ENCODE measurements at regions not wholly inside any gene's neighbourhood (a gene's known extent, or its start where the extent isn't known, plus 50 kb on each side); places are given as distances from the start of the nearest gene placed in this dataset.

DNA sequence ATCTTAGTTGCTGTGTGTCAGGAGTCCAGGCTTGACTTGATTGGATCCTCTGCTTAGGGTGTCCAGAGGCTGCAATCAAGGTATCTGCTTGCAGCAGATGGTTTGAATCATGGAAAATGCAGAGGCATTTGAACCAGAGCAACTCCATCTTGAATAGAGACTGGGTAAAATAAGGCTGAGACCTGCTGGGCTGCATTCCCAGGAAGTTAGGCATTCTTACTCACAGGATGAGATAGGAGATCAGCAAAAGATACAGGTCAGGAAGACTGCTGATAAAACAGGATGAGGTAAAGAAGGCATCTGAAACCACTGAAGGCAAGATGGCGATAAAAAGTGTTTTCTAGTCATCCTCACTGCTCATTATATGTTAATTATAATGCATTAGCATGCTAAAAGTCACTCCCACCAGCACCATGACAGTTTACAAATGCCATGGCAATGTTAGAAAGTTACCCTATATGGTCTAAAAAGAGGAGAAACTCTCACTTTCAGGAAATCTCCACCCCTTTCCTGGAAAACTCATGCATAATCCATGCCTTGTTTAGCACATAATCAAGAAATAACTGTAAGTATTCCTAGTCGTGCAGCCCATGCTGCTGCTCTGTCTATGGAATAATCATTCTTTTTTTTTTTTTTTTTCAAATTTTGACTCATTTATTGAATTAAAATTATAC lies 218.3 kb upstream of the CPNE8 start:
- TF ChIP-seq EZH2 (IDR thresholded peaks at IDR 0.05; ENCODE audit: borderline replicate concordance, low read depth, low read length) (no peak), MAFF (IDR thresholded peaks at IDR 0.05; ENCODE audit: low read length) (no peak), CHD1 (IDR thresholded peaks at IDR 0.05; ENCODE audit: low read length) (no peak), FOS (IDR thresholded peaks at IDR 0.05; ENCODE audit: extremely low read depth, insufficient read length) (no peak), MXI1 (IDR thresholded peaks at IDR 0.05; ENCODE audit: low read depth, low read length) (no peak), MEIS2 (IDR thresholded peaks at IDR 0.05; ENCODE audit: partially characterized antibody) (no peak), ZNF324 (CRISPR knock-in tag; IDR thresholded peaks at IDR 0.05) (no peak)
- TF ChIP-seq, protein P1, sequence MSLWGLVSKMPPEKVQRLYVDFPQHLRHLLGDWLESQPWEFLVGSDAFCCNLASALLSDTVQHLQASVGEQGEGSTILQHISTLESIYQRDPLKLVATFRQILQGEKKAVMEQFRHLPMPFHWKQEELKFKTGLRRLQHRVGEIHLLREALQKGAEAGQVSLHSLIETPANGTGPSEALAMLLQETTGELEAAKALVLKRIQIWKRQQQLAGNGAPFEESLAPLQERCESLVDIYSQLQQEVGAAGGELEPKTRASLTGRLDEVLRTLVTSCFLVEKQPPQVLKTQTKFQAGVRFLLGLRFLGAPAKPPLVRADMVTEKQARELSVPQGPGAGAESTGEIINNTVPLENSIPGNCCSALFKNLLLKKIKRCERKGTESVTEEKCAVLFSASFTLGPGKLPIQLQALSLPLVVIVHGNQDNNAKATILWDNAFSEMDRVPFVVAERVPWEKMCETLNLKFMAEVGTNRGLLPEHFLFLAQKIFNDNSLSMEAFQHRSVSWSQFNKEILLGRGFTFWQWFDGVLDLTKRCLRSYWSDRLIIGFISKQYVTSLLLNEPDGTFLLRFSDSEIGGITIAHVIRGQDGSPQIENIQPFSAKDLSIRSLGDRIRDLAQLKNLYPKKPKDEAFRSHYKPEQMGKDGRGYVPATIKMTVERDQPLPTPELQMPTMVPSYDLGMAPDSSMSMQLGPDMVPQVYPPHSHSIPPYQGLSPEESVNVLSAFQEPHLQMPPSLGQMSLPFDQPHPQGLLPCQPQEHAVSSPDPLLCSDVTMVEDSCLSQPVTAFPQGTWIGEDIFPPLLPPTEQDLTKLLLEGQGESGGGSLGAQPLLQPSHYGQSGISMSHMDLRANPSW (CRISPR knock-in tag; IDR thresholded peaks at IDR 0.05), result no peak
- TF ChIP-seq, protein P2, sequence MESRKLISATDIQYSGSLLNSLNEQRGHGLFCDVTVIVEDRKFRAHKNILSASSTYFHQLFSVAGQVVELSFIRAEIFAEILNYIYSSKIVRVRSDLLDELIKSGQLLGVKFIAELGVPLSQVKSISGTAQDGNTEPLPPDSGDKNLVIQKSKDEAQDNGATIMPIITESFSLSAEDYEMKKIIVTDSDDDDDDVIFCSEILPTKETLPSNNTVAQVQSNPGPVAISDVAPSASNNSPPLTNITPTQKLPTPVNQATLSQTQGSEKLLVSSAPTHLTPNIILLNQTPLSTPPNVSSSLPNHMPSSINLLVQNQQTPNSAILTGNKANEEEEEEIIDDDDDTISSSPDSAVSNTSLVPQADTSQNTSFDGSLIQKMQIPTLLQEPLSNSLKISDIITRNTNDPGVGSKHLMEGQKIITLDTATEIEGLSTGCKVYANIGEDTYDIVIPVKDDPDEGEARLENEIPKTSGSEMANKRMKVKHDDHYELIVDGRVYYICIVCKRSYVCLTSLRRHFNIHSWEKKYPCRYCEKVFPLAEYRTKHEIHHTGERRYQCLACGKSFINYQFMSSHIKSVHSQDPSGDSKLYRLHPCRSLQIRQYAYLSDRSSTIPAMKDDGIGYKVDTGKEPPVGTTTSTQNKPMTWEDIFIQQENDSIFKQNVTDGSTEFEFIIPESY (CRISPR knock-in tag; IDR thresholded peaks at IDR 0.05), result no peak
- TF ChIP-seq, protein P3, sequence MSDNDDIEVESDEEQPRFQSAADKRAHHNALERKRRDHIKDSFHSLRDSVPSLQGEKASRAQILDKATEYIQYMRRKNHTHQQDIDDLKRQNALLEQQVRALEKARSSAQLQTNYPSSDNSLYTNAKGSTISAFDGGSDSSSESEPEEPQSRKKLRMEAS (CRISPR knock-in tag; IDR thresholded peaks at IDR 0.05), result no peak
- TF ChIP-seq, protein P4, sequence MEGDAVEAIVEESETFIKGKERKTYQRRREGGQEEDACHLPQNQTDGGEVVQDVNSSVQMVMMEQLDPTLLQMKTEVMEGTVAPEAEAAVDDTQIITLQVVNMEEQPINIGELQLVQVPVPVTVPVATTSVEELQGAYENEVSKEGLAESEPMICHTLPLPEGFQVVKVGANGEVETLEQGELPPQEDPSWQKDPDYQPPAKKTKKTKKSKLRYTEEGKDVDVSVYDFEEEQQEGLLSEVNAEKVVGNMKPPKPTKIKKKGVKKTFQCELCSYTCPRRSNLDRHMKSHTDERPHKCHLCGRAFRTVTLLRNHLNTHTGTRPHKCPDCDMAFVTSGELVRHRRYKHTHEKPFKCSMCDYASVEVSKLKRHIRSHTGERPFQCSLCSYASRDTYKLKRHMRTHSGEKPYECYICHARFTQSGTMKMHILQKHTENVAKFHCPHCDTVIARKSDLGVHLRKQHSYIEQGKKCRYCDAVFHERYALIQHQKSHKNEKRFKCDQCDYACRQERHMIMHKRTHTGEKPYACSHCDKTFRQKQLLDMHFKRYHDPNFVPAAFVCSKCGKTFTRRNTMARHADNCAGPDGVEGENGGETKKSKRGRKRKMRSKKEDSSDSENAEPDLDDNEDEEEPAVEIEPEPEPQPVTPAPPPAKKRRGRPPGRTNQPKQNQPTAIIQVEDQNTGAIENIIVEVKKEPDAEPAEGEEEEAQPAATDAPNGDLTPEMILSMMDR (IDR thresholded peaks at IDR 0.05 in 2 of 3, conservative IDR thresholded peaks at IDR 0.05 in 1 of 3; ENCODE audit: insufficient read depth in 2 of 3, low read depth in 1 of 3, low read length in 3 of 3), result no peak

Data from K562 (cell line).